HCT116 (cell line): ENCODE measurements at regions not wholly inside any gene's neighbourhood (a gene's known extent, or its start where the extent isn't known, plus 50 kb on each side); places are given as distances from the start of the nearest gene placed in this dataset.

Experiments
- ATAC-seq: fragments of 200-7000 bp; cut with Tn5 transposase; 2 replicates; pipeline ENCODE4 v1.9.1; 2020; ENCODE audit warnings: mild to moderate bottlenecking, moderate library complexity
- BruUV-seq: library from RNA; stranded (reverse); fragments of 400-500 nt; replicated peaks from 2 replicates; lab custom pipeline; 2021; lab: Mats Ljungman, UMichigan
- CTCF ChIA-PET: fragments of 300-600 bp; sonication (Branson Sonifier 250); formaldehyde crosslinking; loops from one replicate; lab custom pipeline; 2021; ENCODE audit warnings: antibody characterized with exemption; lab: Charles Lee
- POLR2A ChIA-PET: fragments of 300-600, 350-600 bp; sonication (Branson Sonifier 250); formaldehyde crosslinking; loops from one replicate; lab custom pipeline; 2021; ENCODE audit warnings: antibody characterized with exemption; lab: Charles Lee
- RAD21 ChIA-PET, 2 experiments: fragments of 300-600 bp; sonication (Branson Sonifier 250); formaldehyde crosslinking; loops; one replicate each; lab custom pipeline; 2023; ENCODE audit warnings: low total read pairs in 2 of 2; ENCODE audit not compliant: uncharacterized antibody in 2 of 2, unreplicated experiment in 2 of 2, low non-redundant PET in 1 of 2; lab: Charles Lee
- DNase-seq: peaks from one replicate; pipeline ENCODE4 v3.0.0-alpha.2; 2010; ENCODE audit warnings: low read depth, low spot score
- H2AFZ ChIP-seq: fragments of 200-600 bp; shearing (Covaris generic), sonication (generic); 2 replicates; pipeline ENCODE4 v1.6.1; 2017; ENCODE audit warnings: low read depth, mixed run types, mixed read lengths, antibody characterized with exemption, low read length; ENCODE audit not compliant: poor library complexity, severe bottlenecking
- H3K27ac ChIP-seq: 2 replicates; pipeline ENCODE4 v1.5.1; 2012; ENCODE audit warnings: low read depth, low read length
- H3K27me3 ChIP-seq: fragments of 200-600 bp; sonication (generic); 2 replicates; pipeline ENCODE4 v1.6.1; 2016; ENCODE audit warnings: mixed run types, low read length, mixed read lengths; ENCODE audit not compliant: insufficient read depth
- H3K36me3 ChIP-seq, 2 experiments: fragments of 200-500 bp in 1 of 2; fragments of 200-600 bp in 1 of 2; sonication (Bioruptor generic) in 1 of 2; sonication (generic) in 1 of 2; 2 replicates each; pipeline versions ENCODE4 v1.5.1 to v1.6.1; 2014 to 2016; ENCODE audit warnings: low read length in 2 of 2, inconsistent platforms in 1 of 2, mixed read lengths in 1 of 2, mixed run types in 1 of 2; ENCODE audit not compliant: insufficient read depth in 2 of 2, control insufficient read depth in 1 of 2
- H3K4me1 ChIP-seq, 2 experiments: fragments of 200-600 bp in 1 of 2; sonication (generic) in 1 of 2; 2 replicates each; pipeline versions ENCODE4 v1.5.1 to v1.6.1; 2012 to 2017; ENCODE audit warnings: low read length in 2 of 2, inconsistent platforms in 1 of 2, mild to moderate bottlenecking in 1 of 2, mixed read lengths in 1 of 2, mixed run types in 1 of 2, moderate library complexity in 1 of 2; ENCODE audit not compliant: insufficient read depth in 2 of 2, control insufficient read depth in 1 of 2
- H3K4me2 ChIP-seq: fragments of 200-600 bp; sonication (generic); 2 replicates; pipeline ENCODE4 v1.6.1; 2017; ENCODE audit warnings: mixed run types, low read length, mixed read lengths
- H3K4me3 ChIP-seq, 2 experiments: fragments of 200-600 bp in 1 of 2; sonication (generic) in 1 of 2; replicated peaks in 1 of 2; 2 replicates each; pipeline ENCODE4 v1.5.1; 2011 to 2016; ENCODE audit warnings: low read length in 2 of 2, control low read depth in 1 of 2, low read depth in 1 of 2, mild to moderate bottlenecking in 1 of 2, mixed read lengths in 1 of 2, mixed run types in 1 of 2
- H3K79me2 ChIP-seq: fragments of 200-600 bp; sonication (generic); 2 replicates; pipeline ENCODE4 v1.6.1; 2017; ENCODE audit warnings: mild to moderate bottlenecking, mixed run types, low read length, moderate library complexity, mixed read lengths; ENCODE audit not compliant: insufficient read depth
- H3K9ac ChIP-seq: fragments of 200-600 bp; sonication (generic); 2 replicates; pipeline ENCODE4 v1.6.1; 2016; ENCODE audit warnings: low read length, mixed read lengths
- H3K9me2 ChIP-seq: fragments of 200-600 bp; sonication (generic), shearing (Covaris generic); 2 replicates; pipeline ENCODE4 v1.6.1; 2017; ENCODE audit warnings: mixed run types, mild to moderate bottlenecking, moderate library complexity; ENCODE audit not compliant: insufficient read depth
- H3K9me3 ChIP-seq, 2 experiments: fragments of 200-500 bp in 1 of 2; fragments of 200-600 bp in 1 of 2; sonication (Bioruptor generic) in 1 of 2; sonication (generic) in 1 of 2; 2 replicates each; pipeline ENCODE4 v1.6.1; 2014 to 2017; ENCODE audit warnings: low read length in 2 of 2, mixed read lengths in 2 of 2, inconsistent platforms in 1 of 2, low read depth in 1 of 2, mild to moderate bottlenecking in 1 of 2, mixed run types in 1 of 2, moderate library complexity in 1 of 2; ENCODE audit not compliant: control insufficient read depth in 1 of 2, insufficient read depth in 1 of 2
- H4K20me1 ChIP-seq: fragments of 200-600 bp; sonication (generic), shearing (Covaris generic); 2 replicates; pipeline ENCODE4 v1.6.1; 2017; ENCODE audit warnings: mixed run types, mild to moderate bottlenecking, moderate library complexity; ENCODE audit not compliant: insufficient read depth
- CTCF ChIP-seq, 3 experiments: fragments of 200-600 bp in 1 of 3; sonication (generic) in 1 of 3; IDR thresholded peaks in 2 of 3; conservative IDR thresholded peaks in 1 of 3; 2 replicates each; pipeline ENCODE4 v1.5.1; 2012 to 2017; ENCODE audit warnings: low read depth in 2 of 3, low read length in 2 of 3, antibody characterized with exemption in 1 of 3, borderline replicate concordance in 1 of 3, control low read depth in 1 of 3, mild to moderate bottlenecking in 1 of 3, mixed read lengths in 1 of 3, mixed run types in 1 of 3, moderate library complexity in 1 of 3; ENCODE audit not compliant: insufficient read depth in 1 of 3
- ELF1 ChIP-seq: IDR thresholded peaks from 2 replicates; pipeline ENCODE4 v1.6.1; 2012; ENCODE audit warnings: low read depth, borderline replicate concordance
- EZH2phosphoT487 ChIP-seq: fragments of 200-600 bp; IDR thresholded peaks from 2 replicates; pipeline ENCODE4 v1.6.1; 2018; ENCODE audit warnings: antibody characterized with exemption, borderline replicate concordance
- RAD21 ChIP-seq: IDR thresholded peaks from 2 replicates; pipeline ENCODE4 v1.6.1; 2012; ENCODE audit warnings: low read depth, mild to moderate bottlenecking
- SP1 ChIP-seq: IDR thresholded peaks from 2 replicates; pipeline ENCODE4 v1.6.1; 2012; ENCODE audit warnings: low read depth
- SRF ChIP-seq: IDR thresholded peaks from 2 replicates; pipeline ENCODE4 v1.6.1; 2012; ENCODE audit warnings: low read depth
- YY1 ChIP-seq: IDR thresholded peaks from 2 replicates; pipeline ENCODE4 v1.6.1; 2011; ENCODE audit warnings: low read length, low read depth, moderate library complexity, mild to moderate bottlenecking; ENCODE audit not compliant: insufficient replicate concordance; ENCODE audit errors: extremely low read depth
- ZFX ChIP-seq: fragments of 450-650 bp; IDR thresholded peaks from 2 replicates; pipeline ENCODE4 v1.6.1; 2017
- ZNF274 ChIP-seq: fragments of 200-500 bp; sonication (Bioruptor generic); IDR thresholded peaks from 2 replicates; pipeline ENCODE4 v1.6.1; 2014; ENCODE audit warnings: mild to moderate bottlenecking, low read depth, low read length, inconsistent platforms
- intact Hi-C: fragments of 100-400 bp; cut with micrococcal nuclease; formaldehyde crosslinking; loops from 2 replicates; pipeline ENCODE4 v1.10.0; 2022
- TF ChIP-seq, protein P1 (sequence below): IDR thresholded peaks from 2 replicates; pipeline ENCODE4 v1.6.1; 2011; ENCODE audit warnings: mild to moderate bottlenecking, low read length, moderate library complexity; ENCODE audit not compliant: insufficient replicate concordance; ENCODE audit errors: extremely low read depth

- no peak for ATAC-seq
- no peak for TF ChIP-seq CTCF (IDR thresholded peaks at IDR 0.05 in 2 of 3, conservative IDR thresholded peaks at IDR 0.05 in 1 of 3; ENCODE audit: borderline replicate concordance in 1 of 3, insufficient read depth in 1 of 3, low read depth in 2 of 3, low read length in 2 of 3)
- TF ChIP-seq YY1: no peak
- TF ChIP-seq SP1: no peak
- TF ChIP-seq ZFX: no peak
- TF ChIP-seq, protein P1, sequence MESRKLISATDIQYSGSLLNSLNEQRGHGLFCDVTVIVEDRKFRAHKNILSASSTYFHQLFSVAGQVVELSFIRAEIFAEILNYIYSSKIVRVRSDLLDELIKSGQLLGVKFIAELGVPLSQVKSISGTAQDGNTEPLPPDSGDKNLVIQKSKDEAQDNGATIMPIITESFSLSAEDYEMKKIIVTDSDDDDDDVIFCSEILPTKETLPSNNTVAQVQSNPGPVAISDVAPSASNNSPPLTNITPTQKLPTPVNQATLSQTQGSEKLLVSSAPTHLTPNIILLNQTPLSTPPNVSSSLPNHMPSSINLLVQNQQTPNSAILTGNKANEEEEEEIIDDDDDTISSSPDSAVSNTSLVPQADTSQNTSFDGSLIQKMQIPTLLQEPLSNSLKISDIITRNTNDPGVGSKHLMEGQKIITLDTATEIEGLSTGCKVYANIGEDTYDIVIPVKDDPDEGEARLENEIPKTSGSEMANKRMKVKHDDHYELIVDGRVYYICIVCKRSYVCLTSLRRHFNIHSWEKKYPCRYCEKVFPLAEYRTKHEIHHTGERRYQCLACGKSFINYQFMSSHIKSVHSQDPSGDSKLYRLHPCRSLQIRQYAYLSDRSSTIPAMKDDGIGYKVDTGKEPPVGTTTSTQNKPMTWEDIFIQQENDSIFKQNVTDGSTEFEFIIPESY: no peak
- no peak for TF ChIP-seq EZH2phosphoT487
- no peak for TF ChIP-seq SRF
- TF ChIP-seq ELF1: no peak
- no peak for TF ChIP-seq ZNF274
- TF ChIP-seq RAD21: no peak
- no peak overlapping the region for H3K27ac ChIP-seq
- no peak overlapping the region for H3K9ac ChIP-seq
- no peaks in the 10 kb centered on the region for H3K36me3 ChIP-seq
- no peaks in the 10 kb centered on the region for H3K9me2 ChIP-seq
- no peak for DNase-seq
- intact Hi-C loops: no loop called here
- CTCF ChIA-PET: no interaction called here
- no peaks in the 10 kb centered on the region for H3K4me1 ChIP-seq
- RAD21 ChIA-PET: no interaction called here
- H4K20me1 ChIP-seq: no peaks in the 10 kb centered on the region
- POLR2A ChIA-PET: no interaction called here
- no peak overlapping the region for H2AFZ ChIP-seq
- no peak overlapping the region for H3K4me3 ChIP-seq
- no peaks in the 10 kb centered on the region for H3K27me3 ChIP-seq
- BruUV-seq: no TSS peak
- peaks cover 4 to 7% of the 10 kb centered on the region in 2 experiments; a peak in 2 of 4 replicates for H3K9me3 ChIP-seq
- no peak overlapping the region for H3K4me2 ChIP-seq
- no peaks in the 10 kb centered on the region for H3K79me2 ChIP-seq
These were observed 502.9 kb downstream of the HAO1 start for GRCh38 chr20:7437311-7437710.
